Endothelial cell (in vitro differentiated cells): ENCODE measurements at regions not wholly inside any gene's neighbourhood (a gene's known extent, or its start where the extent isn't known, plus 50 kb on each side); places are given as distances from the start of the nearest gene placed in this dataset.

Experiments
- DNase-seq: peaks from one replicate; pipeline ENCODE4 v3.0.0; 2021; ENCODE audit warnings: low spot score
- H3K27ac Mint-ChIP-seq: one replicate; pipeline ENCODE4 v1.8.0; 2021; ENCODE audit warnings: mixed read lengths, inconsistent platforms; ENCODE audit not compliant: unreplicated experiment
- H3K27me3 Mint-ChIP-seq: one replicate; pipeline ENCODE4 v1.8.0; 2021; ENCODE audit warnings: mild to moderate bottlenecking, moderate library complexity, mixed read lengths, inconsistent platforms; ENCODE audit not compliant: unreplicated experiment
- H3K36me3 Mint-ChIP-seq: one replicate; pipeline ENCODE4 v1.8.0; 2021; ENCODE audit warnings: mild to moderate bottlenecking, low read depth, mixed read lengths, inconsistent platforms; ENCODE audit not compliant: unreplicated experiment
- H3K4me1 Mint-ChIP-seq: one replicate; pipeline ENCODE4 v1.8.0; 2021; ENCODE audit warnings: mild to moderate bottlenecking, mixed read lengths, inconsistent platforms; ENCODE audit not compliant: unreplicated experiment
- H3K4me3 Mint-ChIP-seq: one replicate; pipeline ENCODE4 v1.8.0; 2021; ENCODE audit warnings: mild to moderate bottlenecking, mixed read lengths, inconsistent platforms; ENCODE audit not compliant: unreplicated experiment
- H3K9me3 Mint-ChIP-seq: one replicate; pipeline ENCODE4 v1.8.0; 2021; ENCODE audit warnings: mixed read lengths, inconsistent platforms; ENCODE audit not compliant: unreplicated experiment
- CTCF ChIP-seq: fragments of 200-600 bp; sonication (generic); IDR thresholded peaks from one replicate; pipeline ENCODE4 v1.5.0; 2021; ENCODE audit warnings: antibody characterized with exemption; ENCODE audit not compliant: unreplicated experiment

- no peak for TF ChIP-seq CTCF
- no peak overlapping the region for H3K27ac Mint-ChIP-seq
- no peaks in the 10 kb centered on the region for H3K36me3 Mint-ChIP-seq
- no peak overlapping the region for H3K4me3 Mint-ChIP-seq
- H3K27me3 Mint-ChIP-seq: peaks cover 4% of the 10 kb centered on the region
- no peaks in the 10 kb centered on the region for H3K4me1 Mint-ChIP-seq
- H3K9me3 Mint-ChIP-seq: no peaks in the 10 kb centered on the region
- no peak for DNase-seq
Observed at GRCh38 chrX:39480963-39481362, 616.8 kb downstream of the BCOR start.

GRCh38 chrX:39481621-39482020 lies 616.1 kb downstream of the BCOR start:
- no peaks in the 10 kb centered on the region for H3K9me3 Mint-ChIP-seq
- no peak overlapping the region for H3K27ac Mint-ChIP-seq
- no peaks in the 10 kb centered on the region for H3K4me1 Mint-ChIP-seq
- H3K4me3 Mint-ChIP-seq: no peak overlapping the region
- H3K27me3 Mint-ChIP-seq: no peaks in the 10 kb centered on the region
- DNase-seq: no peak
- no peaks in the 10 kb centered on the region for H3K36me3 Mint-ChIP-seq
- no peak for TF ChIP-seq CTCF

- Mint-ChIP-seq H3K27me3 (no peaks in the 10 kb centered on the region), H3K27ac (no peak overlapping the region), H3K9me3 (no peaks in the 10 kb centered on the region), H3K4me3 (no peak overlapping the region), H3K4me1 (no peaks in the 10 kb centered on the region), H3K36me3 (no peaks in the 10 kb centered on the region)
- DNase-seq: no peak
- no peak for TF ChIP-seq CTCF
Observed at GRCh38 chrX:39484159-39485068, 613.3 kb downstream of the BCOR start.

GRCh38 chrX:39487166-39487968 lies 610.4 kb downstream of the BCOR start:
- H3K9me3 Mint-ChIP-seq: no peaks in the 10 kb centered on the region
- H3K36me3 Mint-ChIP-seq: no peaks in the 10 kb centered on the region
- H3K27me3 Mint-ChIP-seq: peaks cover 2% of the 10 kb centered on the region
- H3K4me1 Mint-ChIP-seq: no peaks in the 10 kb centered on the region
- H3K4me3 Mint-ChIP-seq: no peak overlapping the region
- no peak for DNase-seq
- H3K27ac Mint-ChIP-seq: no peak overlapping the region
- no peak for TF ChIP-seq CTCF

- H3K4me3 Mint-ChIP-seq: no peak overlapping the region
- H3K27ac Mint-ChIP-seq: no peak overlapping the region
- TF ChIP-seq CTCF: no peak
- peaks cover 2% of the 10 kb centered on the region for H3K27me3 Mint-ChIP-seq
- no peaks in the 10 kb centered on the region for H3K4me1 Mint-ChIP-seq
- DNase-seq: no peak
- no peaks in the 10 kb centered on the region for H3K9me3 Mint-ChIP-seq
- H3K36me3 Mint-ChIP-seq: no peaks in the 10 kb centered on the region
Observed at GRCh38 chrX:39487969-39488330, 609.8 kb downstream of the BCOR start.
